ENCODE measurements at regions not wholly inside any gene's neighbourhood (a gene's known extent, or its start where the extent isn't known, plus 50 kb on each side); places are given as distances from the start of the nearest gene placed in this dataset.

DNA sequence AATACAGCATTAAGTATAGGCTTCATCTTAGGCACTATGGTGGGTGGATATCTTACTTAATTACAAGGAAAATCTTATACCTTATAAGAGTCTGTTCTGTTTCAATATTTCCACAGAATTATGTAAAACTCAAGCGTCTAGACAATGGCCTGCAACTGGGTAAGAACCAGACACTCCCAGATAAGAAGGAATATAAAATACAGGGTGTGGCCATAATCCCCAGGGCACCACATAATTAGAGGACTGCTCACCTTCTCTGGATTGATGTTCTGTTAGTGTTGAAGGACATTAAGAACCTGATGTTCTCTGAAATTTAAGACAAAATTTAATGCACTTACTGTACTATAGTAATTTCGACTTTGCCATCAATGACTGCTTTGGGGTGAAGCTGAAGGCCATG lies 198.2 kb upstream of the ARSJ start:
- H3K27me3 Mint-ChIP-seq (ENCODE audit: low read depth in 3 of 3), result peaks cover 0 to 3% (median 0%) of the 10 kb centered on the region in 3 donors
- no peak overlapping the region for H3K4me2 ChIP-seq (replicated peaks; ENCODE audit: extremely low read depth, low read length, poor library complexity, severe bottlenecking)
- H3K36me3 ChIP-seq (replicated peaks in 1 of 2; ENCODE audit: control insufficient read depth in 1 of 2, insufficient read depth in 2 of 2, low read length in 2 of 2), result no peaks in the 10 kb centered on the region
- no peak for DNase-seq
- H2AFZ ChIP-seq (ENCODE audit: insufficient read depth, low read depth, low read length, poor library complexity, severe bottlenecking), result no peak overlapping the region
- no peaks in the 10 kb centered on the region for H3K4me1 ChIP-seq (ENCODE audit: control insufficient read depth in 1 of 2, insufficient read depth in 2 of 2, low read length in 2 of 2)
- TF ChIP-seq, protein P1, sequence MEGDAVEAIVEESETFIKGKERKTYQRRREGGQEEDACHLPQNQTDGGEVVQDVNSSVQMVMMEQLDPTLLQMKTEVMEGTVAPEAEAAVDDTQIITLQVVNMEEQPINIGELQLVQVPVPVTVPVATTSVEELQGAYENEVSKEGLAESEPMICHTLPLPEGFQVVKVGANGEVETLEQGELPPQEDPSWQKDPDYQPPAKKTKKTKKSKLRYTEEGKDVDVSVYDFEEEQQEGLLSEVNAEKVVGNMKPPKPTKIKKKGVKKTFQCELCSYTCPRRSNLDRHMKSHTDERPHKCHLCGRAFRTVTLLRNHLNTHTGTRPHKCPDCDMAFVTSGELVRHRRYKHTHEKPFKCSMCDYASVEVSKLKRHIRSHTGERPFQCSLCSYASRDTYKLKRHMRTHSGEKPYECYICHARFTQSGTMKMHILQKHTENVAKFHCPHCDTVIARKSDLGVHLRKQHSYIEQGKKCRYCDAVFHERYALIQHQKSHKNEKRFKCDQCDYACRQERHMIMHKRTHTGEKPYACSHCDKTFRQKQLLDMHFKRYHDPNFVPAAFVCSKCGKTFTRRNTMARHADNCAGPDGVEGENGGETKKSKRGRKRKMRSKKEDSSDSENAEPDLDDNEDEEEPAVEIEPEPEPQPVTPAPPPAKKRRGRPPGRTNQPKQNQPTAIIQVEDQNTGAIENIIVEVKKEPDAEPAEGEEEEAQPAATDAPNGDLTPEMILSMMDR (IDR thresholded peaks at IDR 0.05), result no peak
- no peak overlapping the region for H3K27ac ChIP-seq (ENCODE audit: low read depth in 1 of 2, low read length in 2 of 2)
- no peaks in the 10 kb centered on the region for H3K27me3 ChIP-seq (ENCODE audit: control insufficient read depth in 2 of 2, insufficient read depth in 2 of 2, low read length in 2 of 2)
- no CpG with 5 or more reads among the region's 2 CpGs for WGBS (ENCODE audit: insufficient coverage)
- intact Hi-C loops (cut with micrococcal nuclease), result no loop called here
- no peak overlapping the region for H3K27ac Mint-ChIP-seq
- H3K4me1 Mint-ChIP-seq, result no peaks in the 10 kb centered on the region
- H3K9me3 ChIP-seq (replicated peaks in 1 of 2; ENCODE audit: control insufficient read depth in 1 of 2, insufficient read depth in 1 of 2, low read length in 2 of 2), result peaks cover 0 to 6% of the 10 kb centered on the region in 2 donors
- H3K36me3 Mint-ChIP-seq, result no peaks in the 10 kb centered on the region
- peaks cover 0 to 12% (median 4%) of the 10 kb centered on the region in 7 donors for H3K9me3 Mint-ChIP-seq
- no peaks in the 10 kb centered on the region for H4K20me1 ChIP-seq (ENCODE audit: insufficient read depth, low read length)
- H3K4me3 Mint-ChIP-seq, result no peak overlapping the region
- no peak overlapping the region for H3K9ac ChIP-seq (ENCODE audit: insufficient read depth, low read length, poor library complexity, severe bottlenecking)
- H3K4me3 ChIP-seq (replicated peaks in 1 of 3; ENCODE audit: low read depth in 2 of 3, low read length in 3 of 3), result no peak overlapping the region
- no peaks in the 10 kb centered on the region for H3K79me2 ChIP-seq (ENCODE audit: insufficient read depth, low read length)

DNA sequence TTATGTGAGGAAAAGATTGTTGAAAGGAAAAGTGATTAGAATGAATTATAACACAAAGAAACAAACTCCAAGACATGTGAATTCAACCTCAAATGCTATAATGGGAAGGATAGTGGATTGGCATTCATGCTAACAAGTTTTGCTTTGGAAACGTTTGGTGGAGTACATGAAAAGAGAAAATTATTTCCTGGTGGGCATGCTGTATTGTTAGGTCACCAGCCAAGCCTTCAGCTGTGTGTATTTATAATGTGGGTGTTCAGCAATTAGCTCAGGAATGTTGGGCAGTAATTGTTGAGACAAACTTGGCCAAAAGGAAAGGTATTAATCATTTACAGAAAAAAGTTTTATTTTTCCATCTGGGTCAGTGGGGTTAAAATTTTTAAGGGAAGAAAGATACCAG lies 198.9 kb upstream of the ARSJ start:
- Histone ChIP-seq H2AFZ (ENCODE audit: insufficient read depth, low read depth, low read length, poor library complexity, severe bottlenecking) (no peak overlapping the region), H4K20me1 (ENCODE audit: insufficient read depth, low read length) (no peaks in the 10 kb centered on the region), H3K36me3 (replicated peaks in 1 of 2; ENCODE audit: control insufficient read depth in 1 of 2, insufficient read depth in 2 of 2, low read length in 2 of 2) (no peaks in the 10 kb centered on the region), H3K9ac (ENCODE audit: insufficient read depth, low read length, poor library complexity, severe bottlenecking) (no peak overlapping the region), H3K27me3 (ENCODE audit: control insufficient read depth in 2 of 2, insufficient read depth in 2 of 2, low read length in 2 of 2) (no peaks in the 10 kb centered on the region), H3K9me3 (replicated peaks in 1 of 2; ENCODE audit: control insufficient read depth in 1 of 2, insufficient read depth in 1 of 2, low read length in 2 of 2) (peaks cover 5 to 6% of the 10 kb centered on the region in 2 donors), H3K27ac (ENCODE audit: low read depth in 1 of 2, low read length in 2 of 2) (no peak overlapping the region), H3K79me2 (ENCODE audit: insufficient read depth, low read length) (no peaks in the 10 kb centered on the region), H3K4me2 (replicated peaks; ENCODE audit: extremely low read depth, low read length, poor library complexity, severe bottlenecking) (no peak overlapping the region), H3K4me3 (replicated peaks in 1 of 3; ENCODE audit: low read depth in 2 of 3, low read length in 3 of 3) (no peak overlapping the region), H3K4me1 (ENCODE audit: control insufficient read depth in 1 of 2, insufficient read depth in 2 of 2, low read length in 2 of 2) (no peaks in the 10 kb centered on the region)
- peaks cover 0 to 17% (median 5%) of the 10 kb centered on the region in 7 donors for H3K9me3 Mint-ChIP-seq
- TF ChIP-seq, protein P1 (IDR thresholded peaks at IDR 0.05), result no peak
- DNase-seq, result no peak
- intact Hi-C loops (cut with micrococcal nuclease), result no loop called here
- 80% methylated on average over 1 of the region's 1 CpG for WGBS (ENCODE audit: insufficient coverage)
- no peak overlapping the region for H3K4me3 Mint-ChIP-seq
- H3K4me1 Mint-ChIP-seq, result no peaks in the 10 kb centered on the region
- H3K27me3 Mint-ChIP-seq (ENCODE audit: low read depth in 3 of 3), result peaks cover 0 to 3% (median 0%) of the 10 kb centered on the region in 3 donors
- no peaks in the 10 kb centered on the region for H3K36me3 Mint-ChIP-seq
- no peak overlapping the region for H3K27ac Mint-ChIP-seq

Data from CD14-positive monocyte (primary cell).